GM12892 (cell line): ENCODE measurements at regions not wholly inside any gene's neighbourhood (a gene's known extent, or its start where the extent isn't known, plus 50 kb on each side); places are given as distances from the start of the nearest gene placed in this dataset.

Experiments used
- POLR2A ChIP-seq: IDR thresholded peaks from 2 replicates; pipeline ENCODE4 v1.6.1; 2011; ENCODE audit warnings: low read depth, low read length, control low read depth
- POLR2AphosphoS5 ChIP-seq: IDR thresholded peaks from 2 replicates; pipeline ENCODE4 v1.6.1; 2011; ENCODE audit warnings: low read depth, low read length, control low read depth

GRCh38 chr1:10941891-10942541 is 70.4 kb upstream of the TARDBP start:
- TF ChIP-seq POLR2AphosphoS5 (no peak), POLR2A (no peak)
